A549 (cell line): ENCODE measurements at regions not wholly inside any gene's neighbourhood (a gene's known extent, or its start where the extent isn't known, plus 50 kb on each side); places are given as distances from the start of the nearest gene placed in this dataset.

Experiments
- BCL3 ChIP-seq: fragments of >200 bp; sonication (Bioruptor Twin); formaldehyde crosslinking; IDR thresholded peaks from 3 replicates; pipeline ENCODE4 v1.6.1; 2016
- CTCF ChIP-seq: fragments of >200 bp; sonication (Bioruptor Twin); formaldehyde crosslinking; IDR thresholded peaks from 3 replicates; pipeline ENCODE4 v1.5.1; 2016
- E2F6 ChIP-seq: IDR thresholded peaks from 2 replicates; pipeline ENCODE4 v1.6.1; 2012; ENCODE audit warnings: low read depth, borderline replicate concordance
- EP300 ChIP-seq, 2 experiments: fragments of >200 bp; sonication (Bioruptor Twin); formaldehyde crosslinking; IDR thresholded peaks; 2 replicates in 1 of 2; 3 replicates in 1 of 2; pipeline ENCODE4 v1.6.1; 2016 to 2017
- FOSL2 ChIP-seq, 2 experiments: fragments of 450-650 bp in 1 of 2; fragments of >200 bp in 1 of 2; sonication (Bioruptor Twin) in 1 of 2; formaldehyde crosslinking; IDR thresholded peaks; 2 replicates each; pipeline versions ENCODE4 v1.5.0 to v1.6.1; 2016 to 2020; ENCODE audit warnings: mild to moderate bottlenecking in 1 of 2, moderate library complexity in 1 of 2
- HEYL ChIP-seq: fragments of 250-450 bp; sonication (Bioruptor Pico); IDR thresholded peaks from 2 replicates; pipeline ENCODE4 v1.8.0; 2021; ENCODE audit warnings: mild to moderate bottlenecking, moderate library complexity
- HOXA7 ChIP-seq: fragments of 250-450 bp; sonication (Bioruptor Pico); IDR thresholded peaks from 2 replicates; pipeline ENCODE4 v1.5.0; 2020; ENCODE audit warnings: mild to moderate bottlenecking, moderate library complexity
- MAX ChIP-seq: IDR thresholded peaks from 2 replicates; pipeline ENCODE4 v1.6.1; 2012
- MAZ ChIP-seq: fragments of 150-350 bp; IDR thresholded peaks from 2 replicates; pipeline ENCODE4 v1.6.1; 2014; ENCODE audit warnings: antibody characterized with exemption, low read depth, low read length, borderline replicate concordance
- NFE2L2 ChIP-seq: fragments of 150-350 bp; conservative IDR thresholded peaks from 2 replicates; pipeline ENCODE4 v1.6.1; 2014; ENCODE audit warnings: low read length
- POLR2A ChIP-seq: IDR thresholded peaks from 2 replicates; pipeline ENCODE4 v1.6.1; 2012; ENCODE audit warnings: mild to moderate bottlenecking, low read length
- SMC3 ChIP-seq: fragments of >200 bp; sonication (Bioruptor Twin); formaldehyde crosslinking; IDR thresholded peaks from 3 replicates; pipeline ENCODE4 v1.6.1; 2018; ENCODE audit warnings: inconsistent platforms
- USF2 ChIP-seq: fragments of 450-650 bp; IDR thresholded peaks from 2 replicates; pipeline ENCODE4 v1.6.1; 2014; ENCODE audit warnings: antibody characterized with exemption
- ZFP36 ChIP-seq: fragments of 450-650 bp; IDR thresholded peaks from 2 replicates; pipeline ENCODE4 v1.6.1; 2014; ENCODE audit warnings: borderline replicate concordance; ENCODE audit not compliant: partially characterized antibody

GRCh38 chr6:58113960-58114359 is 796.5 kb downstream of the PRIM2 start:
- TF ChIP-seq CTCF = no peak
- no peak for TF ChIP-seq POLR2A
- no peak for TF ChIP-seq USF2
- no peak for TF ChIP-seq MAX
- no peak for TF ChIP-seq NFE2L2
- no peak for TF ChIP-seq HOXA7
- TF ChIP-seq MAZ = no peak
- TF ChIP-seq EP300 (IDR thresholded peaks at IDR 0.05) = no peak
- TF ChIP-seq E2F6 = no peak
- TF ChIP-seq BCL3 = no peak
- TF ChIP-seq ZFP36 = no peak
- no peak for TF ChIP-seq HEYL (CRISPR knock-in tag)
- TF ChIP-seq SMC3 = no peak
- no peak for TF ChIP-seq FOSL2 (IDR thresholded peaks at IDR 0.05)
- no peak for TF ChIP-seq FOSL2 (CRISPR knock-in tag; IDR thresholded peaks at IDR 0.05)
